Tibial artery (tissue), 4 donors: ENCODE measurements at regions not wholly inside any gene's neighbourhood (a gene's known extent, or its start where the extent isn't known, plus 50 kb on each side); places are given as distances from the start of the nearest gene placed in this dataset.

Source experiments
- DNase-seq, 2 donors: peaks; one replicate each; pipeline ENCODE4 v3.0.0-alpha.2; 2019
- H3K27ac ChIP-seq, 2 donors: fragments of 200-600 bp; sonication (generic) in 1 of 2; 1 replicate in 1 of 2; 2 replicates in 1 of 2; pipeline ENCODE4 v1.5.1; 2018 to 2019; ENCODE audit warnings: mild to moderate bottlenecking in 1 of 2
- H3K27me3 ChIP-seq, 2 donors: fragments of 200-600 bp; sonication (generic) in 1 of 2; one replicate each; pipeline versions ENCODE4 v1.5.1 to v1.6.0; 2016 to 2019
- H3K36me3 ChIP-seq, 3 donors: fragments of 200-600 bp; sonication (generic) in 2 of 3; one replicate each; pipeline ENCODE4 v1.5.1; 2016 to 2019; ENCODE audit warnings: mild to moderate bottlenecking in 2 of 3
- H3K4me1 ChIP-seq, 4 donors: fragments of 200-600 bp; sonication (generic) in 2 of 4; 1 replicate in 3 of 4; 2 replicates in 1 of 4; pipeline ENCODE4 v1.5.1; 2016 to 2019
- H3K4me3 ChIP-seq, 2 donors: fragments of 200-600 bp; sonication (generic) in 1 of 2; 1 replicate in 1 of 2; 2 replicates in 1 of 2; pipeline ENCODE4 v1.5.1; 2018 to 2019; ENCODE audit warnings: mild to moderate bottlenecking in 2 of 2
- H3K9me3 ChIP-seq, 3 donors: fragments of 200-600 bp; sonication (generic) in 1 of 3; one replicate each; pipeline ENCODE4 v1.5.1; 2016 to 2019
- CTCF ChIP-seq, 2 experiments: fragments of 200-600 bp in 1 of 2; fragments of 450-650 bp in 1 of 2; IDR thresholded peaks; one replicate each; pipeline ENCODE4 v1.5.1; 2017 to 2019; ENCODE audit warnings: antibody characterized with exemption in 2 of 2, mild to moderate bottlenecking in 1 of 2, moderate library complexity in 1 of 2
- intact Hi-C: fragments of 100-400 bp; cut with DNase I; formaldehyde crosslinking; loops from one replicate; pipeline ENCODE4 v1.15.0; 2023; ENCODE audit warnings: low total_unique reads

GRCh38 chr10:20688797-20689544, 208.1 kb downstream of the NEBL start:
- Histone ChIP-seq H3K4me3 (no peak overlapping the region), H3K36me3 (no peaks in the 10 kb centered on the region), H3K27ac (no peak overlapping the region), H3K4me1 (no peaks in the 10 kb centered on the region), H3K9me3 (no peaks in the 10 kb centered on the region), H3K27me3 (no peaks in the 10 kb centered on the region)
- TF ChIP-seq CTCF (IDR thresholded peaks at IDR 0.05) = no peak
- DNase-seq = no peak
- intact Hi-C loops = no loop called here

GRCh38 chr10:20686015-20686635, 211.0 kb downstream of the NEBL start:
- H3K9me3 ChIP-seq = no peaks in the 10 kb centered on the region
- intact Hi-C loops = no loop called here
- no peak for TF ChIP-seq CTCF (IDR thresholded peaks at IDR 0.05)
- H3K27ac ChIP-seq = no peak overlapping the region
- no peaks in the 10 kb centered on the region for H3K4me1 ChIP-seq
- no peak for DNase-seq
- no peaks in the 10 kb centered on the region for H3K27me3 ChIP-seq
- H3K4me3 ChIP-seq = no peak overlapping the region
- no peaks in the 10 kb centered on the region for H3K36me3 ChIP-seq

GRCh38 chr10:20685462-20685861, 211.6 kb downstream of the NEBL start:
- H3K4me3 ChIP-seq = no peak overlapping the region
- intact Hi-C loops = no loop called here
- H3K4me1 ChIP-seq = no peaks in the 10 kb centered on the region
- no peaks in the 10 kb centered on the region for H3K9me3 ChIP-seq
- no peak for DNase-seq
- H3K27ac ChIP-seq = no peak overlapping the region
- no peak for TF ChIP-seq CTCF (IDR thresholded peaks at IDR 0.05)
- H3K36me3 ChIP-seq = no peaks in the 10 kb centered on the region
- H3K27me3 ChIP-seq = no peaks in the 10 kb centered on the region

- no peak overlapping the region for H3K27ac ChIP-seq
- no peaks in the 10 kb centered on the region for H3K36me3 ChIP-seq
- intact Hi-C loops = no loop called here
- no peaks in the 10 kb centered on the region for H3K27me3 ChIP-seq
- no peaks in the 10 kb centered on the region for H3K9me3 ChIP-seq
- DNase-seq = no peak
- H3K4me3 ChIP-seq = no peak overlapping the region
- H3K4me1 ChIP-seq = no peaks in the 10 kb centered on the region
- TF ChIP-seq CTCF (IDR thresholded peaks at IDR 0.05) = no peak
These were observed 213.8 kb downstream of the NEBL start for GRCh38 chr10:20683345-20683744.

GRCh38 chr10:20682782-20683181, 214.3 kb downstream of the NEBL start:
- Histone ChIP-seq H3K27me3 (no peaks in the 10 kb centered on the region), H3K4me3 (no peak overlapping the region), H3K9me3 (no peaks in the 10 kb centered on the region), H3K36me3 (no peaks in the 10 kb centered on the region), H3K27ac (no peak overlapping the region), H3K4me1 (no peaks in the 10 kb centered on the region)
- no peak for DNase-seq
- intact Hi-C loops = no loop called here
- TF ChIP-seq CTCF (IDR thresholded peaks at IDR 0.05) = no peak
